ENCODE measurements at regions not wholly inside any gene's neighbourhood (a gene's known extent, or its start where the extent isn't known, plus 50 kb on each side); places are given as distances from the start of the nearest gene placed in this dataset.
"Not testable (repeated sequence)": the region's sequence is repeated elsewhere in the genome, so short reads cannot be mapped to it uniquely, and the experiment has no call there.

DNA sequence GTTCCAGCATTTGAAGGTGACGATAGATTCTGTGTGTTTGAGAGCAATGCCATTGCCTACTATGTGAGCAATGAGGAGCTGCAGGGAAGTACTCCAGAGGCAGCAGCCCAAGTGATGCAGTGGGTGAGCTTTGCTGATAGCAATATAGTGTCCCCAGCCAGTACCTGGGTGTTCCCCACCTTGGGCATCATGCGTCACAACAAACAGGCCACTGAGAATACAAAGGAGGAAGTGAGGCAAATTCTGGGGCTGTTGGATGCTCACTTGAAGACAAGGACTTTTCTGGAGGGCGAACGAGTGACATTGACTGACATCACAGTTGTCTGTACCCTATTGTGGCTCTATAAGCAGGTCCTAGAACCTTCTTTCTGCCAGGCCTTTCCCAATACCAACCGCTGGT lies 142.0 kb downstream of the PLS3 start:
- no peak for TF ChIP-seq ZNF274 (IDR thresholded peaks at IDR 0.05; ENCODE audit: low read depth, low read length)
- H3K4me3 ChIP-seq (ENCODE audit: low read length) = no peak overlapping the region

DNA sequence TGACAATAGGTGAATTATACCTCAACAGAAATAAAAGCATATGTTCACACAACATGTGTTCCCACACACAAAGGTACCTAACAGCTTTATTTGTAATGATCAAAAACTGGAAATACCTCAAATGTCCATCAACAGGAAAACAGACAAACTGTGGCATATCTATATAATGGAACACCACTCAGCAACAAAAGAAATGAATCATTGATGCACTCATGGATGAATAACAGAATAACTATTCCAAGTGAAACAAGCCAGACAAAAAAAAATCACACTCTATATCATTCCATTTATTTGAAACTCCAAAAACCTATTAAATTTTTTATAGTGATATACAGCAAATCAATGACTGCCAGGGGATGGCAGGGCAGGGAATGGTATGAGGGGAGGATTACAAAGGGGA lies 148.1 kb downstream of the PLS3 start:
- H3K4me3 ChIP-seq (ENCODE audit: low read length) = no peak overlapping the region
- TF ChIP-seq ZNF274 (IDR thresholded peaks at IDR 0.05; ENCODE audit: low read depth, low read length) = no peak

DNA sequence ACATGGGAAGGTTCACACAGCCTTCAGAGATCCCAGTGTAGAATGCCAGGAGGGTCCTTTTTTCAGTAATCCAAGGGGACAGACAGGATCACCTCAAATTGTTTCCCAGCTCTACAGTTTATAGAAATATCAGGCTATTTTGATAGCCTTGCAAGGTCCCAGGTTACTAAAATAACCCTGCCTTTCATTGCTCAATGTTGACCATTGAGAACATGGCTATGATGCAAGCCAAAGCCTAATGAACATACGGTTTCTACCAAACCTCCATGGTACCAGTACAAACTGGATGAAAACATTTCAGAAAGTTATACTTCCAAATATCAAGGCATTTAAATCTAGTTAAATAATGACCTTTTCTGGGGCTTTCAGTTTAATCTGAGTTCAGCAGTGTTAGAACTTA lies 151.5 kb downstream of the PLS3 start:
- no peak for TF ChIP-seq ZNF274 (IDR thresholded peaks at IDR 0.05; ENCODE audit: low read depth, low read length)
- H3K4me3 ChIP-seq (ENCODE audit: low read length) = no peak overlapping the region

- H3K4me3 ChIP-seq (ENCODE audit: low read length) = no peak overlapping the region
- no peak for TF ChIP-seq ZNF274 (IDR thresholded peaks at IDR 0.05; ENCODE audit: low read depth, low read length)
Measured at GRCh38 chrX:115713460-115713859, 152.5 kb downstream of the PLS3 start.

DNA sequence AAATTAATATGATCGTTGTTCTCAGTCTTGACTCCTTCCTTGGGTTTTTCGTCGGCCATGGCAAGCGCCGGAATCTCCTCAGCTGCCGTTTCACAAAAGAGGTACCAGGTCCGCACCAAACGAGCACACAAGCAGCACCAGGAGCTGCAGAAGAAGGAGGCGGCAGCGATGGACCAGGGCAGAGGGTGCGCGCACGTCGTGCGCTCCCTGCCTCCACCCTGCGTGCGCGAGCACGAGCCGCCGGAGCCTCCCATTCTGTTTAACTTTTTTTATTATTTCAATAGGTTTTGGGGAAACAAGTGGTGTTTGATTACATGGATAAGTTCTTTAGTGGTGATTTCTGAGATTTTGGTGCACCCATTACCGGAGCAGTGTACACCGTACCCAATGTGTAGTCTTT lies 158.2 kb downstream of the PLS3 start:
- no peak for TF ChIP-seq ZNF274 (IDR thresholded peaks at IDR 0.05; ENCODE audit: low read depth, low read length)
- H3K4me3 ChIP-seq (ENCODE audit: low read length) = peak overlapping the region; percentile 22; the same call in 1 of the 2 replicates

DNA sequence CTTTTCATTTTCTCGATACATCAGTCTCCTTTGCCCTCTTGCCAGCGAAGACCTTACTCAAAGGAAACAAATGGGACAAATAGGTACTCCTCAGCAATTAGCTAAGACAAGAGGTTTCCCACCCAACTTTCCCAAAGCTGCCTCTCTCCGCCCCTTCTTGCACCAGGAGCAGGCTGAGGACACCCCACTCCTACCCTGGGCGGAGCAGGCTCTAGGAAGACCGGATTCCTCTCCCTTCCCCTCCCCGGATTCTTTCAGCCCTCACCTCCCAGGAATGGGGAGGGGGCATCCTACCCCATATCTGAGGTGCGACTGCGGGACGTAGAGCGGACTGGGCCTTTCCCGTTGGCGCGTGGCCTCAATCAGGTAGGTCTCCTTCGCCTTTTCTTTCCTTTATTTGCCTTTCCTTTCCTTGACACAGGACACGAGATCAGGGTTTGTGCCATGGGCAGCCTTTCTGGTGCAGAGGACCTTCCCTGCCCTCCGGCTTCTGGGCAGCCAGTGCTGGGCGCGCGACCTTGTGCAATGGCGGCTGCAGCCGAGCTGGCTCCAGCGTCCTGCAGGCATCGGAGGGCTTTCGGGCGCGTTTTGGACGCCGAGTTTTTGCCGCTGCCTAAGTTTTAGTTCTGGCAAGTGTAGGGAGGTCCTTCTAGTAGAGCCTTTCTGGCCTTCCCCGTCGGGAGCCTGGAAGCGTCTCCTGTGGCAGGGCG lies 161.9 kb downstream of the PLS3 start:
- H3K4me3 ChIP-seq (ENCODE audit: low read length) = not testable (repeated sequence)

DNA sequence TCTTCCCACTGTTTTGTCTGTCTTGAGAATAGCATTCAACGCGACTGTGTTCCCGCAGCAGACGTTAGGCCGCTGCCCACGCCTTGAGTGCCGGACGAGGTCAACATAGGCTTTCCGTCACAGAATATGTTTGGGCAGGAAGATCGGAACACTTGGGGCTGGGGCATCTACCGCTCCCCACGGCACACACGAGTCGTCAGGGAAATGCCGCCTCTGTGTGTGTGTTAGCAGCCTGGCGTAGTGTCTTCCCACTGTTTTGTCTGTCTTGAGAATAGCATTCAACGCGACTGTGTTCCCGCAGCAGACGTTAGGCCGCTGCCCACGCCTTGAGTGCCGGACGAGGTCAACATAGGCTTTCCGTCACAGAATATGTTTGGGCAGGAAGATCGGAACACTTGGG lies 164.4 kb downstream of the PLS3 start:
- H3K4me3 ChIP-seq (ENCODE audit: low read length) = not testable (repeated sequence)

DNA sequence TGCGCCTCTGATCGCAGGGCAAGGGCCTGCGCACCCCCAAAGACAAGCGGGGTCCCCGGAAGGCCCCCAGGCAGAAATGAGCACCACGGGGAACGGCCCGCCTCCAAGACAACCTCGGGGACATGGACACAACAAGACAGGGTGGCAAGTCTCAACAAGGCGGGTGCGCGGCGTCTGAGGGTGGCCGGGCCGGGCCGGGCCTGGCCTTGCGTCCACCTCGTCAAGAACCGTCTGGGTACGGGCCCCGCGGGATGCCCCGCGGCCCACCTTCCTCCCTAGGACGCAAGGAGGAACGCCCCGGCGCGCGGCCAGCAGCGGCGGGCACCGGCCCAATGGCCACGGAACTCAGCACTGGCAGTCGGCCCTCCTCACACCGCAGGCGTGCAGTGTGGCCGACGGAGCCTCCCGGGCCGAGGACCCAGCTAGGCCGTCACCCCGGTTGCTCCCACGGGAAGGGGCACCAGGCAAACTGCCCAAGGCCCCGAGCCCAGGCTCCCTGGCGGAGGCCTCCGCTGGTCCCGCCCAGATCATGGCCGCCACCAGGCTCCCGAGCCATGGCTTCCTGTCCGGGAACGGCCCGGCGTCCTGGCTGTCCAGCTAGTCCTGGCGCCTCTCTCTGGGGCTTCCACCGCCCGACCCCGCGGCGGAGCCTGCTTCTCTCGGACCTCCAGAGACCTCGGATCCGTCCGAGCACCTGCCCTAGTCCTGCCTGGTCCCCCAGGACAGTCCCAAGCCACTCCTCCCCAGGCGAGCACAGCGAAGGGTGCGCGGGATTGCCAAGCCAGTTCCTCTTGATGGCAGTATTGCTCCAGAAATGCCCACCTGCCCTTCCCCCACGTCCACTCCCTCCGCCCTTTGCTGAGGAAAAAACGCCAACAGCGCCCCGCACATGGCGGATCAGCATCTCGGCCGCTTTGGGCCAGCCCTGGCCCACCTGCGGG lies 167.1 kb downstream of the PLS3 start:
- H3K4me3 ChIP-seq (ENCODE audit: low read length) = not testable (repeated sequence)

DNA sequence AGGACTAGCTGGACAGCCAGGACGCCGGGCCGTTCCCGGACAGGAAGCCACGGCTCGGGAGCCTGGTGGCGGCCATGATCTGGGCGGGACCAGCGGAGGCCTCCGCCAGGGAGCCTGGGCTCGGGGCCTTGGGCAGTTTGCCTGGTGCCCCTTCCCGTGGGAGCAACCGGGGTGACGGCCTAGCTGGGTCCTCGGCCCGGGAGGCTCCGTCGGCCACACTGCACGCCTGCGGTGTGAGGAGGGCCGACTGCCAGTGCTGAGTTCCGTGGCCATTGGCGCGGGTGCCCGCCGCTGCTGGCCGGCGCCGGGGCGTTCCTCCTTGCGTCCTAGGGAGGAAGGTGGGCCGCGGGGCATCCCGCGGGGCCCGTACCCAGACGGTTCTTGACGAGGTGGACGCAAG lies 171.6 kb downstream of the PLS3 start:
- H3K4me3 ChIP-seq (ENCODE audit: low read length) = not testable (repeated sequence)

GRCh38 chrX:115735269-115735668 lies 174.3 kb downstream of the PLS3 start:
- H3K4me3 ChIP-seq (ENCODE audit: low read length) = not testable (repeated sequence)

Measured in GM08714 (cell line).